ENCODE measurements at regions not wholly inside any gene's neighbourhood (a gene's known extent, or its start where the extent isn't known, plus 50 kb on each side); places are given as distances from the start of the nearest gene placed in this dataset.
"Not testable (repeated sequence)": the region's sequence is repeated elsewhere in the genome, so short reads cannot be mapped to it uniquely, and the experiment has no call there.

- H3K36me3 ChIP-seq (replicated peaks); H3K27me3 ChIP-seq (ENCODE audit: low read depth); DNase-seq (ENCODE audit: low spot score in 2 of 2); H3K9me3 ChIP-seq; H3K4me1 ChIP-seq; in situ Hi-C loops (cut with MboI; ENCODE audit: low sequenced_read_pairs); H3K4me3 ChIP-seq: not testable (repeated sequence)
Measured at GRCh38 chr10:36769741-36770140, 355.7 kb upstream of the ANKRD30A start.

GRCh38 chr10:36766940-36767339 is 358.5 kb upstream of the ANKRD30A start:
- Histone ChIP-seq H3K36me3 (replicated peaks) (no peaks in the 10 kb centered on the region), H3K27me3 (ENCODE audit: low read depth) (no peaks in the 10 kb centered on the region), H3K9me3 (no peaks in the 10 kb centered on the region), H3K4me1 (no peaks in the 10 kb centered on the region), H3K4me3 (no peak overlapping the region)
- in situ Hi-C loops (cut with MboI; ENCODE audit: low sequenced_read_pairs), result no loop called here
- DNase-seq (ENCODE audit: low spot score in 2 of 2), result no peak

- no peak for DNase-seq (ENCODE audit: low spot score in 2 of 2)
- in situ Hi-C loops (cut with MboI; ENCODE audit: low sequenced_read_pairs), result no loop called here
- no peaks in the 10 kb centered on the region for H3K27me3 ChIP-seq (ENCODE audit: low read depth)
- no peak overlapping the region for H3K4me3 ChIP-seq
- no peaks in the 10 kb centered on the region for H3K36me3 ChIP-seq (replicated peaks)
- no peaks in the 10 kb centered on the region for H3K4me1 ChIP-seq
- no peaks in the 10 kb centered on the region for H3K9me3 ChIP-seq
Measured at GRCh38 chr10:36766415-36766810, 359.0 kb upstream of the ANKRD30A start.

GRCh38 chr10:36765782-36766414 is 359.5 kb upstream of the ANKRD30A start:
- Histone ChIP-seq H3K4me3 (no peak overlapping the region), H3K9me3 (no peaks in the 10 kb centered on the region), H3K4me1 (no peaks in the 10 kb centered on the region), H3K27me3 (ENCODE audit: low read depth) (no peaks in the 10 kb centered on the region), H3K36me3 (replicated peaks) (no peaks in the 10 kb centered on the region)
- in situ Hi-C loops (cut with MboI; ENCODE audit: low sequenced_read_pairs), result no loop called here
- no peak for DNase-seq (ENCODE audit: low spot score in 2 of 2)

GRCh38 chr10:36764823-36765222 is 360.6 kb upstream of the ANKRD30A start:
- Histone ChIP-seq H3K36me3 (replicated peaks) (no peaks in the 10 kb centered on the region), H3K9me3 (no peaks in the 10 kb centered on the region), H3K4me3 (no peak overlapping the region), H3K27me3 (ENCODE audit: low read depth) (no peaks in the 10 kb centered on the region), H3K4me1 (no peaks in the 10 kb centered on the region)
- in situ Hi-C loops (cut with MboI; ENCODE audit: low sequenced_read_pairs), result no loop called here
- no peak for DNase-seq (ENCODE audit: low spot score in 2 of 2)

GRCh38 chr10:36761121-36761520 is 364.3 kb upstream of the ANKRD30A start:
- Histone ChIP-seq H3K27me3 (ENCODE audit: low read depth) (no peaks in the 10 kb centered on the region), H3K4me3 (no peak overlapping the region), H3K9me3 (no peaks in the 10 kb centered on the region), H3K36me3 (replicated peaks) (no peaks in the 10 kb centered on the region), H3K4me1 (no peaks in the 10 kb centered on the region)
- no peak for DNase-seq (ENCODE audit: low spot score in 2 of 2)
- in situ Hi-C loops (cut with MboI; ENCODE audit: low sequenced_read_pairs), result no loop called here

GRCh38 chr10:36759141-36759805 is 366.1 kb upstream of the ANKRD30A start:
- no peaks in the 10 kb centered on the region for H3K27me3 ChIP-seq (ENCODE audit: low read depth)
- DNase-seq (ENCODE audit: low spot score in 2 of 2), result no peak
- H3K4me1 ChIP-seq, result no peaks in the 10 kb centered on the region
- H3K9me3 ChIP-seq, result no peaks in the 10 kb centered on the region
- no peak overlapping the region for H3K4me3 ChIP-seq
- H3K36me3 ChIP-seq (replicated peaks), result no peaks in the 10 kb centered on the region
- in situ Hi-C loops (cut with MboI; ENCODE audit: low sequenced_read_pairs), result no loop called here

GRCh38 chr10:36748128-36748871 is 377.1 kb upstream of the ANKRD30A start:
- Histone ChIP-seq H3K27me3 (ENCODE audit: low read depth) (no peaks in the 10 kb centered on the region), H3K36me3 (replicated peaks) (no peaks in the 10 kb centered on the region), H3K4me1 (no peaks in the 10 kb centered on the region), H3K9me3 (no peaks in the 10 kb centered on the region), H3K4me3 (no peak overlapping the region)
- in situ Hi-C loops (cut with MboI; ENCODE audit: low sequenced_read_pairs), result no loop called here
- DNase-seq (ENCODE audit: low spot score in 2 of 2), result no peak

- no peak for DNase-seq (ENCODE audit: low spot score in 2 of 2)
- in situ Hi-C loops (cut with MboI; ENCODE audit: low sequenced_read_pairs), result no loop called here
- Histone ChIP-seq H3K4me3 (no peak overlapping the region), H3K9me3 (no peaks in the 10 kb centered on the region), H3K36me3 (replicated peaks) (no peaks in the 10 kb centered on the region), H3K4me1 (no peaks in the 10 kb centered on the region), H3K27me3 (ENCODE audit: low read depth) (no peaks in the 10 kb centered on the region)
Measured at GRCh38 chr10:36739884-36740445, 385.4 kb upstream of the ANKRD30A start.

- no peak for DNase-seq (ENCODE audit: low spot score in 2 of 2)
- no peak overlapping the region for H3K4me3 ChIP-seq
- in situ Hi-C loops (cut with MboI; ENCODE audit: low sequenced_read_pairs), result no loop called here
- no peaks in the 10 kb centered on the region for H3K27me3 ChIP-seq (ENCODE audit: low read depth)
- no peaks in the 10 kb centered on the region for H3K4me1 ChIP-seq
- no peaks in the 10 kb centered on the region for H3K9me3 ChIP-seq
- H3K36me3 ChIP-seq (replicated peaks), result no peaks in the 10 kb centered on the region
Measured at GRCh38 chr10:36738738-36739431, 386.5 kb upstream of the ANKRD30A start.

GRCh38 chr10:36736311-36736710 is 389.1 kb upstream of the ANKRD30A start:
- Histone ChIP-seq H3K9me3 (no peaks in the 10 kb centered on the region), H3K27me3 (ENCODE audit: low read depth) (no peaks in the 10 kb centered on the region), H3K36me3 (replicated peaks) (no peaks in the 10 kb centered on the region), H3K4me3 (no peak overlapping the region), H3K4me1 (no peaks in the 10 kb centered on the region)
- in situ Hi-C loops (cut with MboI; ENCODE audit: low sequenced_read_pairs), result no loop called here
- no peak for DNase-seq (ENCODE audit: low spot score in 2 of 2)

GRCh38 chr10:36734590-36734989 is 390.8 kb upstream of the ANKRD30A start:
- DNase-seq (ENCODE audit: low spot score in 2 of 2); H3K36me3 ChIP-seq (replicated peaks); H3K9me3 ChIP-seq; H3K4me1 ChIP-seq; H3K27me3 ChIP-seq (ENCODE audit: low read depth); in situ Hi-C loops (cut with MboI; ENCODE audit: low sequenced_read_pairs); H3K4me3 ChIP-seq: not testable (repeated sequence)

- no peak overlapping the region for H3K4me3 ChIP-seq
- no peaks in the 10 kb centered on the region for H3K27me3 ChIP-seq (ENCODE audit: low read depth)
- H3K36me3 ChIP-seq (replicated peaks), result no peaks in the 10 kb centered on the region
- no peaks in the 10 kb centered on the region for H3K9me3 ChIP-seq
- in situ Hi-C loops (cut with MboI; ENCODE audit: low sequenced_read_pairs), result no loop called here
- DNase-seq (ENCODE audit: low spot score in 2 of 2), result no peak
- no peaks in the 10 kb centered on the region for H3K4me1 ChIP-seq
Measured at GRCh38 chr10:36730316-36730715, 395.1 kb upstream of the ANKRD30A start.

GRCh38 chr10:36728626-36729025 is 396.8 kb upstream of the ANKRD30A start:
- no peaks in the 10 kb centered on the region for H3K9me3 ChIP-seq
- H3K4me3 ChIP-seq, result no peak overlapping the region
- H3K36me3 ChIP-seq (replicated peaks), result no peaks in the 10 kb centered on the region
- DNase-seq (ENCODE audit: low spot score in 2 of 2), result no peak
- H3K4me1 ChIP-seq, result no peaks in the 10 kb centered on the region
- in situ Hi-C loops (cut with MboI; ENCODE audit: low sequenced_read_pairs), result no loop called here
- H3K27me3 ChIP-seq (ENCODE audit: low read depth), result no peaks in the 10 kb centered on the region

All from HAP-1 (cell line).